BJ (cell line): ENCODE measurements at regions not wholly inside any gene's neighbourhood (a gene's known extent, or its start where the extent isn't known, plus 50 kb on each side); places are given as distances from the start of the nearest gene placed in this dataset.

ENCODE experiments used
- CTCF ChIA-PET: fragments of 350-600 bp; formaldehyde crosslinking; extraction: SDS; loops from one replicate; lab custom pipeline; 2021; ENCODE audit warnings: antibody characterized with exemption, inconsistent platforms; lab: Yijun Ruan, JAX
- POLR2A ChIA-PET: fragments of 300-600 bp; sonication (Branson Sonifier 250); formaldehyde crosslinking; extraction: SDS; loops from one replicate; lab custom pipeline; 2021; ENCODE audit warnings: antibody characterized with exemption; lab: Charles Lee
- DNase-seq: peaks from one replicate; pipeline ENCODE4 v3.0.0-alpha.2; 2011; ENCODE audit warnings: low read depth
- H3K27me3 ChIP-seq: 2 replicates; pipeline ENCODE4 v1.6.0; 2011; ENCODE audit warnings: low read length; ENCODE audit not compliant: control insufficient read depth, insufficient read depth
- H3K36me3 ChIP-seq: 2 replicates; pipeline ENCODE4 v1.5.1; 2011; ENCODE audit warnings: low read length; ENCODE audit not compliant: control insufficient read depth, insufficient read depth
- H3K4me3 ChIP-seq: 2 replicates; pipeline ENCODE4 v1.5.1; 2011; ENCODE audit warnings: low read depth, mild to moderate bottlenecking, control low read depth, low read length
- TF ChIP-seq, protein P1 (sequence below): IDR thresholded peaks from 2 replicates; pipeline ENCODE4 v1.5.1; 2011; ENCODE audit warnings: low read depth, mild to moderate bottlenecking, control low read depth, inconsistent platforms, low read length, moderate library complexity; ENCODE audit not compliant: insufficient read depth

- TF ChIP-seq, protein P1, sequence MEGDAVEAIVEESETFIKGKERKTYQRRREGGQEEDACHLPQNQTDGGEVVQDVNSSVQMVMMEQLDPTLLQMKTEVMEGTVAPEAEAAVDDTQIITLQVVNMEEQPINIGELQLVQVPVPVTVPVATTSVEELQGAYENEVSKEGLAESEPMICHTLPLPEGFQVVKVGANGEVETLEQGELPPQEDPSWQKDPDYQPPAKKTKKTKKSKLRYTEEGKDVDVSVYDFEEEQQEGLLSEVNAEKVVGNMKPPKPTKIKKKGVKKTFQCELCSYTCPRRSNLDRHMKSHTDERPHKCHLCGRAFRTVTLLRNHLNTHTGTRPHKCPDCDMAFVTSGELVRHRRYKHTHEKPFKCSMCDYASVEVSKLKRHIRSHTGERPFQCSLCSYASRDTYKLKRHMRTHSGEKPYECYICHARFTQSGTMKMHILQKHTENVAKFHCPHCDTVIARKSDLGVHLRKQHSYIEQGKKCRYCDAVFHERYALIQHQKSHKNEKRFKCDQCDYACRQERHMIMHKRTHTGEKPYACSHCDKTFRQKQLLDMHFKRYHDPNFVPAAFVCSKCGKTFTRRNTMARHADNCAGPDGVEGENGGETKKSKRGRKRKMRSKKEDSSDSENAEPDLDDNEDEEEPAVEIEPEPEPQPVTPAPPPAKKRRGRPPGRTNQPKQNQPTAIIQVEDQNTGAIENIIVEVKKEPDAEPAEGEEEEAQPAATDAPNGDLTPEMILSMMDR = no peak
- DNase-seq = no peak
- ChIA-PET CTCF (no interaction called here), POLR2A (no interaction called here)
- H3K27me3 ChIP-seq = no peaks in the 10 kb centered on the region
- H3K36me3 ChIP-seq = no peaks in the 10 kb centered on the region
- H3K4me3 ChIP-seq = no peak overlapping the region
These were observed 87.8 kb upstream of the CENPW start for GRCh38 chr6:126252154-126252553.

DNA sequence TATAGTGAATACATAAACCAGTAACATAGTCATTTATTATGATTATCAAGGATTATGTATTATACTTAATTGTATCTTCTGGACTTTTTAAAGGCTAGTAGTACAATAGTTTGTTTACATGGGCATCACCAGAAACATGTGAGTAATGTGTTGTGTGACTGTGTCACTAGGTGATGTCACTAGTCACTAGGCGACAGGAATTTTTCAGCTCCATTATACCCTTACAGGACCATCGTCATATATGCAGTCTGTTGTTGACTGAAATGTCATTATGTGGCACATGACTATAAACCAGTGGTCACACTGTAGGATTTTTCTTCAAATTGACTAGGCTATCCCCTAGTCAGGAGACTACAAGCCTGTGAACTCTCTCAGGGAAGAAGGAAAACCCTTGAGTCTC, 86.5 kb upstream of the CENPW start:
- TF ChIP-seq, protein P1 = no peak
- CTCF ChIA-PET = no interaction called here
- no peaks in the 10 kb centered on the region for H3K27me3 ChIP-seq
- no peak overlapping the region for H3K4me3 ChIP-seq
- H3K36me3 ChIP-seq = no peaks in the 10 kb centered on the region
- DNase-seq = no peak
- POLR2A ChIA-PET = no interaction called here

DNA sequence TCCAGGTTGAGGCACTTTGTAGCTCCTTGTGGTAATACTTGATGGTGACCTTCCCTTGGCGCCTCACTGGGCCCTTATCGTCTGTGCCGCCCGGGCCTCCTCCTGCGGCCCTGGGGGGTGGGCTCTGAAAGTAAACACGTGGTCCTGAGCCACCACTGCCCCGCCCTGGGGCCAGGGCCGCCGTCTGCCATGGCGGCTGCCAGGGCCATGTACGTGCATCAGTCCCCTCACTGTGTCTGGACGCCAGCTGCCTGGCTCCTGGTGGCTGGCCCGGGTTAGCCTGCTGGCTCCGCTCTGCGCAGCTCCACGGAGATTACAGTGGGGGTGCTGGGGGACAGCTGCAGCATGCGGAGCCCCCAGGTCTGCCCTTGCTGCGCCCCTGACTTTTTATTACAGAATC, 81.8 kb upstream of the CENPW start:
- no peaks in the 10 kb centered on the region for H3K27me3 ChIP-seq
- no peak for DNase-seq
- TF ChIP-seq, protein P1 = no peak
- no peak overlapping the region for H3K4me3 ChIP-seq
- no peaks in the 10 kb centered on the region for H3K36me3 ChIP-seq
- ChIA-PET POLR2A (no interaction called here), CTCF (no interaction called here)

GRCh38 chr6:126261792-126262421, 78.0 kb upstream of the CENPW start:
- DNase-seq = no peak
- no peak overlapping the region for H3K4me3 ChIP-seq
- H3K27me3 ChIP-seq = no peaks in the 10 kb centered on the region
- CTCF ChIA-PET = interaction anchor here (0.6 kb wide), 1 partner anchor 288 kb away, joined by 3 read pairs; no protein-coding TSS in a partner anchor
- H3K36me3 ChIP-seq = no peaks in the 10 kb centered on the region
- TF ChIP-seq, protein P1 = no peak
- POLR2A ChIA-PET = no interaction called here

DNA sequence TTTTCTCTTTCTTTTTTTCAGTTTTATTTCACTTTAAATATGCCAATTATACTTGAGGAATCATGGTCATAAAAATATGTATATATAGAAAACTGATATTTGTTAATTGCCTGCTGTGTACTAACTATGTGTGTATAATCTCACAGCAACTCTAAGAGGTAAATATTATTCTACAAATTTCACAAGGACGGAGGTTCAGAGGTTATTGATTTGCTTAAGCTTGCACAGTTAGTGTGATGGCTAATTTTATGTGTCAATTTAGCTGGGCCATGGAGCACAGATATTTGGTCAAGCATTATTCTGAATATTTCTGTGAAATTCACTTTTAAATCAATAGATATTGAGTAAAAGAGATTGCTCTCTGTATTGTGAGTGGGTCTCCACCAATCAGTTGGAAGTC, 75.7 kb upstream of the CENPW start:
- Histone ChIP-seq H3K27me3 (no peaks in the 10 kb centered on the region), H3K4me3 (no peak overlapping the region), H3K36me3 (no peaks in the 10 kb centered on the region)
- DNase-seq = no peak
- TF ChIP-seq, protein P1 = no peak
- POLR2A ChIA-PET = no interaction called here
- CTCF ChIA-PET = interaction anchor here (0.6 kb wide), 1 partner anchor 52 kb away, joined by 3 read pairs; no protein-coding TSS in a partner anchor
